HG02798 (cell line): ENCODE measurements at regions not wholly inside any gene's neighbourhood (a gene's known extent, or its start where the extent isn't known, plus 50 kb on each side); places are given as distances from the start of the nearest gene placed in this dataset.
"Not testable (repeated sequence)": the region's sequence is repeated elsewhere in the genome, so short reads cannot be mapped to it uniquely, and the experiment has no call there.

Source experiments
- ATAC-seq: cut with Tn5 transposase; IDR thresholded peaks from one replicate; pipeline ENCODE4 v1.9.1; 2021; ENCODE audit warnings: mild to moderate bottlenecking; ENCODE audit not compliant: unreplicated experiment, poor library complexity

DNA sequence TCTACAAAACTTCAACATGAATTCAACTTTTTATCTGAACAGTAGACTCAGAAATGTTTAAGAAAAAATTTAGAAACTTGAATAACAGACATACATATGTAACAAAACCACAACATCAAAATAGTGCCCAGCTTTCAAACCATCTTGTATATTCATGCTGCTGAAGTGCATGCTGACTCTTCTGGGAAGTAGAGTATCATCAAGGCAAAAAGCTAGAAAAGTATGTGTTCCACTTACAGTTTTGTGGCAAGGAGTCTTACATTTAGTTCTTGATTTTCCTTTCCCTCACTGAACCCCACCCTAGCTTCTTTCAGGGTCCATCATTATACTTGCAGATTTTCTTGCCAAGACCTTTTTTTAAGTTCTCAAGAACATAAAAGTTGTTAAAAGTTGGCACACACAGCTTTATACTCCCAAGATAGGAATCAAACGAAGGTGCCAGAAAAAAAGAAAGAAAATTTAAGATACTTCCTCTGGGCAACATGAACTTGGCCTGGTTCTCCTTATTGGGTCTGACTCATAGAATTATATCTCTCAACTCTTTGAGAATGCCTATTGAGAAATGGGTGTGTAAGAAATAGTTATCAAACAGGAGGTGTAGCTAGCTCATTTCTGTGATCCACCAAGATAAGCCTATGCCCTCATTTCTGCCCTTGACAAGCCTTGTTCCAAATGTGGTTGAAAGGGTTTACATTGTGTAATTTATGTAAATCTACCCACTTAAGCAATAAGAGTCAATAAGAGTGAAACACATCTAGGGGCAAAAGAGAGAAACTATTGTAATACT is 667.6 kb upstream of the ACVR2A start:
- no peak for ATAC-seq

GRCh38 chr2:147174824-147175254 is 670.0 kb upstream of the ACVR2A start:
- no peak for ATAC-seq

- ATAC-seq: peak; percentile 53
Observed at GRCh38 chr2:147173798-147174197, 671.0 kb upstream of the ACVR2A start.

GRCh38 chr2:147173189-147173581 is 671.6 kb upstream of the ACVR2A start:
- ATAC-seq: no peak

GRCh38 chr2:147172493-147173188 is 672.2 kb upstream of the ACVR2A start:
- no peak for ATAC-seq

- no peak for ATAC-seq
Observed at GRCh38 chr2:147171941-147172340, 672.9 kb upstream of the ACVR2A start.

DNA sequence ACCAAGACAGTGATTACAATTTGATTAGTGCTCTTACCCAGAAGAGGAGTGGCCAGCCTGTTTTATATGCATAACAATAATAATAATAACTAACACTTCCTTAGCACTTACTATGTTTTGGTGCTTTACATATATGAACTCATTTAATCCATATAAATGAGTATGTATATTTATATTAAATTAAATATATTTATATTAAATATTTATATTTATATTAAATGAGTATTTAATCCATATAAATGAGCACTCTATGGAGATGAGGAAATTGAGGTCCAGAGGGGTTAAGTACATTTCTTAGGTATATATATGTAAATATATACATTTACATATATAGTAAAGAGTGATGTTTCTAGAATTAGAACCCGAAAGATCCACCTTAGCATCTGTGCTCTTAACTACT is 673.9 kb upstream of the ACVR2A start:
- ATAC-seq: no peak

DNA sequence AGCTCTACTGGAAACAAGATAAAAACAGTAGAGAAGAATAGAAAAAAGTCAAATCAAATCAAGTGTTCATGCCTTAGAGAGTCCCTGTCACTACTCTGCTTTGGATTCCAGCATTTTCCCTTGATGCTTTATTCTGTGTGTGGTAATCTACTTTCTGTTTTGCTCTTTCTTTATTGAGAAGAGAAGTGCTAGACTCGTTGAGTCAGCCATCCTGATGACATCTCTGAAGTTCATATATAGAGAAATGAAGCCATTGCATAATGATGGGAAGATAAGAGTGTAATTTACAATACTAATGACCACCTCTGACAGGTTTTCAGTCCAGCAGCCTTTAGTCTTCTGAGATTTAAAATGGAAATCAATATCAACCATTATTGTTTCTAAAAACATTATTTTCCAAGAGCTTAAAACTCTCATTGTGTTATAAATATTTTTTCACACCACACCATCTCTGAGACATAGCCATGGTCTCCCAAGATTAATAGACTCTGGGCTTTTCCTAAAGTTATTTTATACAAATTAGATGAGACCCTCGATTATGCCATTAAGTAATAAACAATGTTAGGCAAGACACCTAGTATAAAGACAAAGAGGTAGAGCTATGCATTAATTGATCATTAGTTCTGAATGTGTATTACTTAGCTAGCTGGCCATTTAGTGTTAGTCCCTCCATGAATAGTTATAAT is 679.0 kb upstream of the ACVR2A start:
- ATAC-seq: no peak

- ATAC-seq: no peak
Observed at GRCh38 chr2:147164563-147164962, 680.3 kb upstream of the ACVR2A start.

GRCh38 chr2:147161746-147162145 is 683.1 kb upstream of the ACVR2A start:
- ATAC-seq: no peak

DNA sequence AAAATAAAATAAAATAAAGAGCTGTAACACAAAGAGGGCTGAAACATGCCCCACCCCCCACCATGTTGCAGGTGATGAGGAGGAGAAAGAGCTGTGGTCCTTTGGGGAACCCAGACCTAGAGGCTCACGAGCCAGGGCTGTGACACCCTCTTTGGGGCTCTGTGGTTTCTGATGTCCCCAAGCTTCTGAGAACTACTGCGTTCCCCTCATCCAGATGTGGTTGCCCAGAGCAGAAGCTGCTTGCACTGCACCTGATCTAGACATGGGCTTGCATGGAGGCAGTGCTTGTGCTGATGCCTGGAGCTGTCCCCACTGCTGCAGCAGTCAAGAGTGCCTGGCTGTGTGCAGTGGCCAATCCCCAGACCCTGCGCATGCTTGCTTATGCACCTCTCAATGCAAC is 687.9 kb upstream of the ACVR2A start:
- no peak for ATAC-seq

DNA sequence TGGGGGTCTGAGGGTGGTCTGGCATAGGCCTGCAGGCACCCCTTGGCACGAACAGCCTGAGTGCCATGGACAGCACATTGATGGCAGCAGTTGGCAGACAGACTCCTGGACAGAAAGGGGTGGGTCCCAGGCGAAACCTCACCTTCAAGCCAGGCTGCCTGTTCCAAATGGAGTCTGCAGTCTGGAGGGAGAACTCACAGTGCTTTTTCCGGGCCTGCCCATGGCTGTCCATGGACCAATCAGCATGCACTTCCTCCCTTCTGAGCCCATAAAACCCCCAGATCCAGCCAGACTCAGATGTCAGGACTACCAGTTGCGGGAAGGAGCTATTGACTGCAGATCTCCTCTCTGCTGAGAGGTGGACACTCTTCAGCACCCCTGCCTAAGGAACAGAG is 694.6 kb upstream of the ACVR2A start:
- no peak for ATAC-seq

GRCh38 chr2:147149575-147150240 is 695.1 kb upstream of the ACVR2A start:
- no peak for ATAC-seq

DNA sequence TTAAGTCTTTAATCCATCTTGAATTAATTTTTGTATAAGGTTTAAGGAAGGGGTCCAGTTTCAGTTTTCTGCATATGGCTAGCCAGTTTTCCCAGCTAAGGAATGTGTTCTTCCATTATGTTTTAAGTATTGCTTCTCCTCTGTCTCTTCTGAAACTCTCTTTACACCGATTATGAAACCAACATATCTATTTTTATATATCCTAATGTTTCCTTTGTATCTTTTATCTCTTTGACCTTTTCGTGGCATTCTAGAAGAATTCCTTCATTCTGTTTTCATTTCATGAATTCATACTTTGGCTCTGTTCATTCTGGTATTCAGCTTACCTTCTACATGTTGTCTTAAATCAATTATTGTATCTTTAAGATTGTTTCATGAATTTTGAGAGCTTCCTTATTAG is 697.0 kb upstream of the ACVR2A start:
- no peak for ATAC-seq

GRCh38 chr2:147141930-147142329 is 702.9 kb upstream of the ACVR2A start:
- ATAC-seq: no peak

- ATAC-seq: not testable (repeated sequence)
Observed at GRCh38 chr2:147139732-147140131, 705.1 kb upstream of the ACVR2A start.

- ATAC-seq: no peak
Observed at GRCh38 chr2:147137711-147138110, 707.1 kb upstream of the ACVR2A start.

DNA sequence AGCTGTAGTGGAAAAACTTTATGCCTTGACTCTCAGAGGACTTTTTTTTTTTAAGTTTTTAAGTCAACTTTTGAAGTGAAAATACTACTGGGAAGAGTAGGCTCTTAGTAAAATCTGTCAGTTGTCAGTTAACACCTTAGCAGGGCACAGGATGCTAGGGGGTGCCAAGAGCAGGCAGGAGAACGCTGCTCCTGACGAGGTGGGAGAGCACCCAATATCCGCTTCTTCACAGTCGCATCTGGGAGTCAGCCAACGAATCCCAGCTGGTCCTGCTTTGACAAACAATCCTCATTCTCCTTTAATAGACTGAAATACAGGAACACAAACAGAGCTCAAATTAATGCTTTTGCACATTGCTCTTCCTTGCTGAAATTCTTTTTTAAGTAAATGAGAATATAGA is 709.5 kb upstream of the ACVR2A start:
- ATAC-seq: no peak

DNA sequence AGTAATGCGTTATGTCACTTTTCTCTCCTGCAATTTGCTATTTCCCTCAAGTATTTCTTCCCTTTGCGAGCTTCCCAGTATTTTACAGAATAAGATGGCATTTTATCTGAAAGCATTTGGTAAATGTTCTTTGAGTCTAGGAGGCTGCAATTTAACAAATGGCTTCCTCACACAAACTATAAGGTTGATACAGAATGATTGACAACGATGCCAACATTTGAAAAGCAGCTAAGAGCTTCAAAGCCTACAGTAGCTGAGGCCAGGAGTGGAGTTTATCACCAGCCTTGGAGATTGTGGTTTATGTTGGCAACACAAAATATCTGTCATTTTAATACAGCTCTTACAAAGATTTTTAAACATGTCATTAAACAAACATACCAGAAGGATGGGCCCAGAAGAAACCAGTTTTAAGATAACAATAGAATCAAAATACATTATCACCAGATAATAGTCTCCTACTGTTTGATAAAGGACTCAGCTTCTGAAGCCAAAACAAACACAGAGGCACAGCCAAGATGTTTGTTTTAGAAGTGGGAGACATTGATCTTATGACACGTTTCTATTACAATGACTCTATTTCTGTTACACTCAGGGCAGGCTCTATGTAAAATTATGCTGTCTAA is 711.4 kb upstream of the ACVR2A start:
- ATAC-seq: no peak

DNA sequence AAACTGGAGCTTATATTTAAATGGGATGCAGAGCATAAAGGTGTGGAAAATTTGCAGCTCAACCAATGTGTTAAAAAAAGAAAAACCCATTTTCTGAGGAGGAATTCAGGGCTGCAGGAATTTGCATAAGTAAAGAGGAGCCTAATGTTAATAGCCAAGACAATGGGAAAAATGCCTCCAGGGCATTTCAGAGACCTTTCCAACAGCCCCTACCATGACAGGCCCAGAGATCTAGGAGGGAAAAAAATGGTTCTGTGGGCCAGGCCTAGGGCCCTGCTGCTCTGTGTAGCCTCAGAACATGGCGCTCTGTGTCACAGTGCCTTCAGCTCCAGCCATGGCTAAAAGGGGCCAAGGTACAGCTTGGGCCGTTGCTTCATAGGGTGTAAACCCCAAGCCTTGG is 719.7 kb upstream of the ACVR2A start:
- no peak for ATAC-seq
